ENCODE measurements at regions not wholly inside any gene's neighbourhood (a gene's known extent, or its start where the extent isn't known, plus 50 kb on each side); places are given as distances from the start of the nearest gene placed in this dataset.
A peak's percentile ranks its signal among the peaks of the same experiment; 100 is the strongest.

GRCh38 chr5:33153831-33154230 lies 286.9 kb upstream of the TARS1 start:
- TF ChIP-seq CTCF (IDR thresholded peaks at IDR 0.05; ENCODE audit: borderline replicate concordance, insufficient read depth, low read depth, low read length): no peak
- no peak overlapping the region for H3K4me3 ChIP-seq (ENCODE audit: low read depth, low read length)

- no peak for TF ChIP-seq CTCF (IDR thresholded peaks at IDR 0.05; ENCODE audit: borderline replicate concordance, insufficient read depth, low read depth, low read length)
- H3K4me3 ChIP-seq (ENCODE audit: low read depth, low read length): no peak overlapping the region
These were observed 279.9 kb upstream of the TARS1 start for GRCh38 chr5:33160871-33161270.

- no peak for TF ChIP-seq CTCF (IDR thresholded peaks at IDR 0.05; ENCODE audit: borderline replicate concordance, insufficient read depth, low read depth, low read length)
- H3K4me3 ChIP-seq (ENCODE audit: low read depth, low read length): no peak overlapping the region
These were observed 279.3 kb upstream of the TARS1 start for GRCh38 chr5:33161421-33161820.

- no peak overlapping the region for H3K4me3 ChIP-seq (ENCODE audit: low read depth, low read length)
- no peak for TF ChIP-seq CTCF (IDR thresholded peaks at IDR 0.05; ENCODE audit: borderline replicate concordance, insufficient read depth, low read depth, low read length)
These were observed 278.7 kb upstream of the TARS1 start for GRCh38 chr5:33162057-33162456.

GRCh38 chr5:33166522-33166921 lies 274.2 kb upstream of the TARS1 start:
- no peak overlapping the region for H3K4me3 ChIP-seq (ENCODE audit: low read depth, low read length)
- TF ChIP-seq CTCF (IDR thresholded peaks at IDR 0.05; ENCODE audit: borderline replicate concordance, insufficient read depth, low read depth, low read length): peak; percentile 33; the same call in 1 of the 2 replicates

- no peak overlapping the region for H3K4me3 ChIP-seq (ENCODE audit: low read depth, low read length)
- no peak for TF ChIP-seq CTCF (IDR thresholded peaks at IDR 0.05; ENCODE audit: borderline replicate concordance, insufficient read depth, low read depth, low read length)
These were observed 273.8 kb upstream of the TARS1 start for GRCh38 chr5:33166948-33167347.

- no peak for TF ChIP-seq CTCF (IDR thresholded peaks at IDR 0.05; ENCODE audit: borderline replicate concordance, insufficient read depth, low read depth, low read length)
- H3K4me3 ChIP-seq (ENCODE audit: low read depth, low read length): no peak overlapping the region
These were observed 273.2 kb upstream of the TARS1 start for GRCh38 chr5:33167541-33167940.
